Uterus (tissue), 2 donors: ENCODE measurements at regions not wholly inside any gene's neighbourhood (a gene's known extent, or its start where the extent isn't known, plus 50 kb on each side); places are given as distances from the start of the nearest gene placed in this dataset.

ENCODE experiments used
- CTCF ChIP-seq, 4 experiments: fragments of 200-600 bp in 2 of 4; fragments of 450-650 bp in 2 of 4; sonication (generic) in 2 of 4; IDR thresholded peaks; one replicate each; pipeline ENCODE4 v1.5.1; 2016 to 2019; ENCODE audit warnings: antibody characterized with exemption in 4 of 4, mild to moderate bottlenecking in 2 of 4, moderate library complexity in 1 of 4
- POLR2A ChIP-seq, 2 donors: fragments of 450-650 bp; IDR thresholded peaks; one replicate each; pipeline ENCODE4 v1.6.1; 2016; ENCODE audit warnings: antibody characterized with exemption in 2 of 2, mild to moderate bottlenecking in 1 of 2, moderate library complexity in 1 of 2

- no peak for TF ChIP-seq CTCF (IDR thresholded peaks at IDR 0.05)
- TF ChIP-seq POLR2A (IDR thresholded peaks at IDR 0.05): no peak
Measured at GRCh38 chr15:39359771-39360170, 221.1 kb upstream of the THBS1 start.
